OCI-LY7 (cell line): ENCODE measurements at regions not wholly inside any gene's neighbourhood (a gene's known extent, or its start where the extent isn't known, plus 50 kb on each side); places are given as distances from the start of the nearest gene placed in this dataset.

Experiments
- BruUV-seq: library from RNA; stranded (reverse); fragments of 400-500 nt; replicated peaks from 2 replicates; lab custom pipeline; 2021; lab: Mats Ljungman, UMichigan
- CTCF ChIA-PET: fragments of 300-600 bp; sonication (Branson Sonifier 250); formaldehyde crosslinking; loops from one replicate; lab custom pipeline; 2022; ENCODE audit warnings: antibody characterized with exemption; ENCODE audit not compliant: unreplicated experiment; lab: Charles Lee
- POLR2A ChIA-PET: fragments of 300-600 bp; sonication (Branson Sonifier 250); formaldehyde crosslinking; loops from one replicate; lab custom pipeline; 2022; ENCODE audit warnings: antibody characterized with exemption; lab: Charles Lee
- DNase-seq: peaks from one replicate; pipeline ENCODE4 v3.0.0-alpha.2; 2015; ENCODE audit warnings: low spot score
- H2AFZ ChIP-seq: fragments of 200-600 bp; sonication (generic), shearing (Covaris generic); 2 replicates; pipeline ENCODE4 v1.6.1; 2014; ENCODE audit warnings: mild to moderate bottlenecking, antibody characterized with exemption, low read length, moderate library complexity
- H3K27ac ChIP-seq: fragments of 200-600 bp; sonication (generic); 2 replicates; pipeline ENCODE4 v1.5.1; 2014; ENCODE audit warnings: mixed run types, low read depth, mild to moderate bottlenecking, moderate library complexity, low read length, inconsistent platforms; ENCODE audit not compliant: poor library complexity, severe bottlenecking
- H3K36me3 ChIP-seq: fragments of 200-600 bp; sonication (generic); 2 replicates; pipeline ENCODE4 v1.6.1; 2014; ENCODE audit warnings: mild to moderate bottlenecking, antibody characterized with exemption, low read length, moderate library complexity, mixed read lengths; ENCODE audit not compliant: insufficient read depth
- H3K4me1 ChIP-seq: fragments of 200-600 bp; sonication (generic); 2 replicates; pipeline ENCODE4 v1.5.1; 2014; ENCODE audit warnings: mild to moderate bottlenecking, low read length; ENCODE audit not compliant: insufficient read depth, poor library complexity, severe bottlenecking
- H3K4me2 ChIP-seq: fragments of 200-600 bp; sonication (generic); 2 replicates; pipeline ENCODE4 v1.6.1; 2014; ENCODE audit warnings: mild to moderate bottlenecking, low read length
- H3K4me3 ChIP-seq: fragments of 200-600 bp; sonication (generic); 2 replicates; pipeline ENCODE4 v1.5.1; 2014; ENCODE audit warnings: mild to moderate bottlenecking, low read depth, low read length; ENCODE audit not compliant: poor library complexity, severe bottlenecking
- H3K79me2 ChIP-seq: fragments of 200-600 bp; sonication (generic); 2 replicates; pipeline ENCODE4 v1.6.1; 2016; ENCODE audit warnings: low read depth, mild to moderate bottlenecking, low read length, moderate library complexity, mixed read lengths; ENCODE audit not compliant: insufficient read depth
- H3K9me2 ChIP-seq: fragments of 200-600 bp; sonication (generic); 2 replicates; pipeline ENCODE4 v1.6.1; 2016; ENCODE audit warnings: mild to moderate bottlenecking, low read length, mixed read lengths; ENCODE audit not compliant: insufficient read depth
- H3K9me3 ChIP-seq: fragments of 200-600 bp; sonication (generic); 2 replicates; pipeline ENCODE4 v1.6.1; 2014; ENCODE audit warnings: mild to moderate bottlenecking, mixed run types, low read length, mixed read lengths
- H4K20me1 ChIP-seq: fragments of 200-600 bp; sonication (generic); 2 replicates; pipeline ENCODE4 v1.6.1; 2014; ENCODE audit warnings: mild to moderate bottlenecking, antibody characterized with exemption, low read length, moderate library complexity, mixed read lengths; ENCODE audit not compliant: insufficient read depth
- EZH2phosphoT487 ChIP-seq: fragments of 200-600 bp; sonication (generic); IDR thresholded peaks from 2 replicates; pipeline ENCODE4 v1.6.1; 2018; ENCODE audit warnings: low read depth, borderline replicate concordance, mild to moderate bottlenecking, mixed run types, antibody characterized with exemption, low read length, moderate library complexity, mixed read lengths
- intact Hi-C: fragments of 100-400 bp; cut with micrococcal nuclease; formaldehyde crosslinking; loops from one replicate; pipeline ENCODE4 v1.10.0; 2022; ENCODE audit not compliant: unreplicated experiment
- TF ChIP-seq, protein P1 (sequence below): fragments of 200-600 bp; sonication (generic); conservative IDR thresholded peaks from 2 replicates; pipeline ENCODE4 v1.5.1; 2014; ENCODE audit warnings: mild to moderate bottlenecking, antibody characterized with exemption, low read length, moderate library complexity, mixed read lengths

GRCh38 chr4:147336252-147336651, 144.6 kb upstream of the EDNRA start:
- DNase-seq = no peak
- no TSS peak for BruUV-seq
- TF ChIP-seq EZH2phosphoT487 = no peak
- TF ChIP-seq, protein P1, sequence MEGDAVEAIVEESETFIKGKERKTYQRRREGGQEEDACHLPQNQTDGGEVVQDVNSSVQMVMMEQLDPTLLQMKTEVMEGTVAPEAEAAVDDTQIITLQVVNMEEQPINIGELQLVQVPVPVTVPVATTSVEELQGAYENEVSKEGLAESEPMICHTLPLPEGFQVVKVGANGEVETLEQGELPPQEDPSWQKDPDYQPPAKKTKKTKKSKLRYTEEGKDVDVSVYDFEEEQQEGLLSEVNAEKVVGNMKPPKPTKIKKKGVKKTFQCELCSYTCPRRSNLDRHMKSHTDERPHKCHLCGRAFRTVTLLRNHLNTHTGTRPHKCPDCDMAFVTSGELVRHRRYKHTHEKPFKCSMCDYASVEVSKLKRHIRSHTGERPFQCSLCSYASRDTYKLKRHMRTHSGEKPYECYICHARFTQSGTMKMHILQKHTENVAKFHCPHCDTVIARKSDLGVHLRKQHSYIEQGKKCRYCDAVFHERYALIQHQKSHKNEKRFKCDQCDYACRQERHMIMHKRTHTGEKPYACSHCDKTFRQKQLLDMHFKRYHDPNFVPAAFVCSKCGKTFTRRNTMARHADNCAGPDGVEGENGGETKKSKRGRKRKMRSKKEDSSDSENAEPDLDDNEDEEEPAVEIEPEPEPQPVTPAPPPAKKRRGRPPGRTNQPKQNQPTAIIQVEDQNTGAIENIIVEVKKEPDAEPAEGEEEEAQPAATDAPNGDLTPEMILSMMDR = no peak
- Histone ChIP-seq H3K9me2 (no peaks in the 10 kb centered on the region), H2AFZ (no peak overlapping the region), H3K9me3 (no peaks in the 10 kb centered on the region), H4K20me1 (no peaks in the 10 kb centered on the region), H3K27ac (no peak overlapping the region), H3K79me2 (no peaks in the 10 kb centered on the region), H3K4me2 (no peak overlapping the region), H3K4me1 (no peaks in the 10 kb centered on the region), H3K4me3 (no peak overlapping the region), H3K36me3 (no peaks in the 10 kb centered on the region)
- CTCF ChIA-PET = no interaction called here
- POLR2A ChIA-PET = no interaction called here
- intact Hi-C loops = no loop called here

DNA sequence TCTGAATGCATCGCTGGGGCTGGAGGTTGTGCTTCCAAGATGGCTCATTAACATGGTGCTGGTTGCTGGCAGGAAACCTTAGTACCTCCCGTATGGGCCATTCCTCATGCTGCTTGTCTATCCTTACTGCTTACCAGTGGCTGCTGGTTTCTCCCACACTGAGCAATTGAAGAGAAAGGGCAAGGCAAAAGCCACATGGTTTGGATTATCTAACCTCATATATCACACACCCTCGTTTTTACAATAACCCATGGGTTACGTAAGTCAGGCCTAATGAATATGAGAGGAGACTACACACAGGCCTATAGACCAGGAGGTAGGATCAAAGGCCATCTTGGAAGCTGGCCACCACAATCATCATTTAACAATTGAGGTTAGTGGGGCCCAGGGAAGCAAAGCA, 141.8 kb upstream of the EDNRA start:
- no peak for DNase-seq
- H3K4me2 ChIP-seq = no peak overlapping the region
- H3K4me3 ChIP-seq = no peak overlapping the region
- no TSS peak for BruUV-seq
- TF ChIP-seq, protein P1 = no peak
- no peak for TF ChIP-seq EZH2phosphoT487
- H4K20me1 ChIP-seq = no peaks in the 10 kb centered on the region
- H3K27ac ChIP-seq = no peak overlapping the region
- no peaks in the 10 kb centered on the region for H3K79me2 ChIP-seq
- intact Hi-C loops = no loop called here
- ChIA-PET CTCF (no interaction called here), POLR2A (interaction anchor here (0.6 kb wide), 1 partner anchor 329 kb away, joined by 3 read pairs; no protein-coding TSS in a partner anchor)
- H3K4me1 ChIP-seq = no peaks in the 10 kb centered on the region
- H2AFZ ChIP-seq = no peak overlapping the region
- no peaks in the 10 kb centered on the region for H3K9me3 ChIP-seq
- no peaks in the 10 kb centered on the region for H3K9me2 ChIP-seq
- H3K36me3 ChIP-seq = no peaks in the 10 kb centered on the region

DNA sequence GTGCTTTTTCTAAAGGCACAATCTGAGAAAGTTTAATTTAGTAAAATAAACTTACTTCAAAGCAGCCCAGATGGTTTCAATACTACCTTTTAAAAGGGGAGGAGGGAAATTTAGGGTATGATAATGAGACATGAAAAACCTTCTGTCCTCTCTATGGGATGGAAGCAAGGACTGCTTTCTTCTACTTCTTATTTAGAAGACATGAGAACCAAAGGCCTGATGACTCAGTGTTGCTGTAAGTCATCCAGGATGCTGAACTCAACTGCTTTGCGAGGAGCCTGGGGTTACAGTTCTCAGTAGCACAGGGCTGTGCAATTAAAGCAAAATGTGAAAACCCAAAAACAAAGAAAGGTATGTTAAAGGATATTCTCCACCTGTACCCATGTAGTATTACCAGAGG, 140.8 kb upstream of the EDNRA start:
- no TSS peak for BruUV-seq
- intact Hi-C loops = no loop called here
- Histone ChIP-seq H3K4me1 (no peaks in the 10 kb centered on the region), H3K36me3 (no peaks in the 10 kb centered on the region), H4K20me1 (no peaks in the 10 kb centered on the region), H3K9me2 (no peaks in the 10 kb centered on the region), H3K4me2 (no peak overlapping the region), H3K79me2 (no peaks in the 10 kb centered on the region), H2AFZ (no peak overlapping the region), H3K4me3 (no peak overlapping the region), H3K9me3 (no peaks in the 10 kb centered on the region), H3K27ac (no peak overlapping the region)
- ChIA-PET POLR2A (interaction anchor here (0.7 kb wide), 1 partner anchor 29 kb away, joined by 3 read pairs; no protein-coding TSS in a partner anchor), CTCF (no interaction called here)
- TF ChIP-seq, protein P1 = no peak
- TF ChIP-seq EZH2phosphoT487 = no peak
- DNase-seq = no peak
